ENCODE measurements at regions not wholly inside any gene's neighbourhood (a gene's known extent, or its start where the extent isn't known, plus 50 kb on each side); places are given as distances from the start of the nearest gene placed in this dataset.

GRCh38 chr7:25759286-25759685 is 392.7 kb upstream of the NFE2L3 start:
- no peak overlapping the region for H2BK120ac ChIP-seq (ENCODE audit: low read depth, low read length)
- H2BK15ac ChIP-seq (replicated peaks; ENCODE audit: low read depth): no peak overlapping the region
- no peak overlapping the region for H3K23ac ChIP-seq (ENCODE audit: low read length)
- no peak overlapping the region for H3K56ac ChIP-seq (ENCODE audit: low read length)
- H2BK5ac ChIP-seq (ENCODE audit: low read length): no peak overlapping the region
- H3K27ac ChIP-seq (ENCODE audit: low read depth, low read length): no peak overlapping the region
- H2AK5ac ChIP-seq (ENCODE audit: low read length): no peak overlapping the region
- no peaks in the 10 kb centered on the region for H3K79me1 ChIP-seq (ENCODE audit: low read length)
- no peak overlapping the region for H3K4ac ChIP-seq (ENCODE audit: low read depth, low read length)
- DNase-seq: no peak
- no peak overlapping the region for H3K18ac ChIP-seq (ENCODE audit: low read length)
- no peak overlapping the region for H3K4me2 ChIP-seq (ENCODE audit: low read length)
- peaks cover 4% of the 10 kb centered on the region for H3K4me1 ChIP-seq (ENCODE audit: control insufficient read depth, low read depth, low read length)
- no peaks in the 10 kb centered on the region for H3K27me3 ChIP-seq (ENCODE audit: insufficient read depth, low read length, poor library complexity)
- H4K8ac ChIP-seq (ENCODE audit: low read depth, low read length): no peak overlapping the region
- no peak overlapping the region for H4K5ac ChIP-seq (ENCODE audit: low read length)
- H3K36me3 ChIP-seq (ENCODE audit: control insufficient read depth, insufficient read depth, low read length): no peaks in the 10 kb centered on the region
- no peaks in the 10 kb centered on the region for H3K79me2 ChIP-seq (ENCODE audit: control insufficient read depth, insufficient read depth, low read length)
- H3K4me3 ChIP-seq (ENCODE audit: low read length): no peak overlapping the region
- H3K9ac ChIP-seq (ENCODE audit: low read length): no peak overlapping the region

DNA sequence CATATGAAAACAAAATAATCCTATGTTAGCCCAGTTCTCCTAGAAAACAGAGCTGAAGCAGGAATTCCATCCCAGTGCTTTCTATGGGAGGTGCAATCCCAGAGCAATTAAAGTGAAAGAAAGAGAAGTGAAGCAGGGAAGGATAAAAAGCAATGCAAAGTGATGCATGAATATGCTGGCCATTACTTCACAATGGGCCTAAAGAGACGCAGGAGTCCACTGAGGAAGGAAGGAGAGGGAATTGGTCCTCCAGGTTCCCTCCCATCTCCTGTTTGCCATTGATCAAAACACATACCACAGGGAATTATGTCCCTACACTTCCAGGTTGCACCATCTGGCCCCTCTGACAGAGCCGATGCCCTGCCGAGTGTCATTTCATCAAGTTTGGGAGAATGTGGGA is 392.2 kb upstream of the NFE2L3 start:
- no CpG with 5 or more reads among the region's 3 CpGs for WGBS (ENCODE audit: extremely low coverage, insufficient coverage, low lambda C conversion rate)

DNA sequence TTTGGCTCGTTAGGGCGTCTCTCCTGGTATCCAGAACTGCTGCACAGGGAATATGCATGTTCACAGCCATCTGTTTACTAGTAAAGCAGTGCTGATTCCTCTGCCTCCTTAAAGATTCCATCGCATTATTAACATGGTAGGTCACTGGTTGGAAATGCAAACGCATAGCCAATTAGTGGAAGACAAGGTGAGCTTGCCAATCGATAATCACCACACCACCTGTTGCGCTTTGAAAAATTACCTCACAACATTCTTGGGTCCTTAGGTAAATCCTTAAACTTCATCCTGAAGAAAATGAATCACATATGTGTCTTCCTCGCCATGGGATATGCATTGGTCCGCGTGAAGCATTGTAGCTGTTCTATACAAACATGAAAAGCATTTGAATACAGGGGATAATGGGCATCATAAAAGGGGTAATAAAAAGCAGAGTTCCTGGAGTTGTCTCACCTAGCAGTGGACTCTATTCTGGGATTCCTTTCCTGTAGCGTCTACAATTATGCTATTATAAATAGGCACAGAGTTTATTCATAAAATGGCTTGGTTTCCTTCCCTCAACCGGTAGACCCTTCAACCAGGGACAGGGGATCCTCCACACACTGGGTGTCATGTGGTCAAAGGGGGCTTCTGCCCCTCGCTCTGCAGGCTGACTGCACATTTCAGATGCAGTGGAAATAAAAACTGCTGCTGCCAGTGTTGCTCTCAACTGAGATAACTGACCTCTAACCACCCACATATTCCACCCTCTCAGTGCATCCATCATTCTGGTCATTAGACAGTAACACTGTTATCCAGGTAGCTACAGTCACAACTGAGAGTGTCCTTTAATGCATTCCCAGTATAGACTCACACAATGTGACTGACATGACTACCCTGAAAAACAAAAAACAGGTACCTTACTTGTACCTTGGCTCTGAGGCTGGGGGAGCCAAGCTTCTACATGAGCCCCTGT is 389.2 kb upstream of the NFE2L3 start:
- H3K9ac ChIP-seq (ENCODE audit: low read length): no peak overlapping the region
- no peak overlapping the region for H4K5ac ChIP-seq (ENCODE audit: low read length)
- no peaks in the 10 kb centered on the region for H3K79me2 ChIP-seq (ENCODE audit: control insufficient read depth, insufficient read depth, low read length)
- H3K79me1 ChIP-seq (ENCODE audit: low read length): no peaks in the 10 kb centered on the region
- no peaks in the 10 kb centered on the region for H3K27me3 ChIP-seq (ENCODE audit: insufficient read depth, low read length, poor library complexity)
- H3K4me1 ChIP-seq (ENCODE audit: control insufficient read depth, low read depth, low read length): peaks cover 4% of the 10 kb centered on the region
- no peak overlapping the region for H3K56ac ChIP-seq (ENCODE audit: low read length)
- H3K23ac ChIP-seq (ENCODE audit: low read length): no peak overlapping the region
- no peak overlapping the region for H2BK15ac ChIP-seq (replicated peaks; ENCODE audit: low read depth)
- H2BK5ac ChIP-seq (ENCODE audit: low read length): no peak overlapping the region
- no peaks in the 10 kb centered on the region for H3K36me3 ChIP-seq (ENCODE audit: control insufficient read depth, insufficient read depth, low read length)
- no peak overlapping the region for H3K4me2 ChIP-seq (ENCODE audit: low read length)
- H2BK120ac ChIP-seq (ENCODE audit: low read depth, low read length): no peak overlapping the region
- no peak overlapping the region for H3K4me3 ChIP-seq (ENCODE audit: low read length)
- no peak overlapping the region for H4K8ac ChIP-seq (ENCODE audit: low read depth, low read length)
- no peak for DNase-seq
- H3K4ac ChIP-seq (ENCODE audit: low read depth, low read length): no peak overlapping the region
- no peak overlapping the region for H3K27ac ChIP-seq (ENCODE audit: low read depth, low read length)
- H3K18ac ChIP-seq (ENCODE audit: low read length): no peak overlapping the region
- no peak overlapping the region for H2AK5ac ChIP-seq (ENCODE audit: low read length)
- no CpG with 5 or more reads among the region's 12 CpGs for WGBS (ENCODE audit: extremely low coverage, insufficient coverage, low lambda C conversion rate)

More for the DNA sequence above, 392.2 kb upstream of the NFE2L3 start:
- Histone ChIP-seq H2BK15ac (replicated peaks; ENCODE audit: low read depth) (no peak overlapping the region), H3K4ac (ENCODE audit: low read depth, low read length) (no peak overlapping the region), H3K4me2 (ENCODE audit: low read length) (no peak overlapping the region), H3K27me3 (ENCODE audit: insufficient read depth, low read length, poor library complexity) (no peaks in the 10 kb centered on the region), H3K79me2 (ENCODE audit: control insufficient read depth, insufficient read depth, low read length) (no peaks in the 10 kb centered on the region), H3K4me3 (ENCODE audit: low read length) (no peak overlapping the region), H3K9ac (ENCODE audit: low read length) (no peak overlapping the region), H3K18ac (ENCODE audit: low read length) (no peak overlapping the region), H2BK120ac (ENCODE audit: low read depth, low read length) (no peak overlapping the region), H3K56ac (ENCODE audit: low read length) (no peak overlapping the region), H3K79me1 (ENCODE audit: low read length) (no peaks in the 10 kb centered on the region), H4K8ac (ENCODE audit: low read depth, low read length) (no peak overlapping the region), H3K23ac (ENCODE audit: low read length) (no peak overlapping the region), H3K4me1 (ENCODE audit: control insufficient read depth, low read depth, low read length) (peaks cover 4% of the 10 kb centered on the region), H3K27ac (ENCODE audit: low read depth, low read length) (no peak overlapping the region), H3K36me3 (ENCODE audit: control insufficient read depth, insufficient read depth, low read length) (no peaks in the 10 kb centered on the region), H4K5ac (ENCODE audit: low read length) (no peak overlapping the region), H2AK5ac (ENCODE audit: low read length) (no peak overlapping the region), H2BK5ac (ENCODE audit: low read length) (no peak overlapping the region)
- peak; percentile 27 for DNase-seq

GRCh38 chr7:25763463-25763860 is 388.5 kb upstream of the NFE2L3 start:
- peaks cover 4% of the 10 kb centered on the region for H3K4me1 ChIP-seq (ENCODE audit: control insufficient read depth, low read depth, low read length)
- no peak overlapping the region for H2AK5ac ChIP-seq (ENCODE audit: low read length)
- H3K4ac ChIP-seq (ENCODE audit: low read depth, low read length): no peak overlapping the region
- H3K27ac ChIP-seq (ENCODE audit: low read depth, low read length): no peak overlapping the region
- no peak overlapping the region for H2BK120ac ChIP-seq (ENCODE audit: low read depth, low read length)
- H3K9ac ChIP-seq (ENCODE audit: low read length): no peak overlapping the region
- no peak overlapping the region for H2BK15ac ChIP-seq (replicated peaks; ENCODE audit: low read depth)
- DNase-seq: no peak
- H4K5ac ChIP-seq (ENCODE audit: low read length): no peak overlapping the region
- H3K79me1 ChIP-seq (ENCODE audit: low read length): no peaks in the 10 kb centered on the region
- H4K8ac ChIP-seq (ENCODE audit: low read depth, low read length): no peak overlapping the region
- no peak overlapping the region for H3K18ac ChIP-seq (ENCODE audit: low read length)
- H3K4me3 ChIP-seq (ENCODE audit: low read length): no peak overlapping the region
- WGBS (ENCODE audit: extremely low coverage, insufficient coverage, low lambda C conversion rate): no CpG with 5 or more reads among the region's 3 CpGs
- H3K79me2 ChIP-seq (ENCODE audit: control insufficient read depth, insufficient read depth, low read length): no peaks in the 10 kb centered on the region
- H3K56ac ChIP-seq (ENCODE audit: low read length): no peak overlapping the region
- no peak overlapping the region for H2BK5ac ChIP-seq (ENCODE audit: low read length)
- H3K27me3 ChIP-seq (ENCODE audit: insufficient read depth, low read length, poor library complexity): no peaks in the 10 kb centered on the region
- no peak overlapping the region for H3K23ac ChIP-seq (ENCODE audit: low read length)
- H3K4me2 ChIP-seq (ENCODE audit: low read length): no peak overlapping the region
- H3K36me3 ChIP-seq (ENCODE audit: control insufficient read depth, insufficient read depth, low read length): no peaks in the 10 kb centered on the region

DNA sequence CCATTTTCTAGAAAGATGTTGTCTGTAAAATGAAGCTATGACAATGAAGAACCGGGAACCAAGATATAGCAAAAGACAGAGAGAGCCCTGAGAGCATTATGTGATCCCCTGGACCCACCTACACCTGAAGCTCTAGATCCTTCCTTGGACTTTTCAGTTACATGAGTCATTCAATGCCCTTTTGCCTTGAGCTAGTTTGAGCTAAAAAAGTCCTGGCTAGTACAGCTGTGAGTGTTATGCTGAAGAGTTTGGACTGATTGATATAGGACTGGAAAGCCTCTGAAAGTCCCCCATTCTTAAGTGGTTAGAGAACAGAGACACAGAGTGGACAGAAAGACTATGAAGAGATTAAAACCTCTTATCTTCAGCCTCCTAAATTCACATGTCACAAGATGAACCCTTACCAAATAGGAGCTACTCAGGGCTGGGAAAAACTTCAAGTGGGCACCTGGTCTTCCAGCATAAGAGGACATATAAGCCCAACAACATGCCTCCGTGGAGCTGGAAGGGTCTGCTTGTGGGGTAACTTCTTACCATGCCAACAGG is 386.8 kb upstream of the NFE2L3 start:
- Histone ChIP-seq H3K4me3 (ENCODE audit: low read length) (no peak overlapping the region), H3K36me3 (ENCODE audit: control insufficient read depth, insufficient read depth, low read length) (no peaks in the 10 kb centered on the region), H2BK120ac (ENCODE audit: low read depth, low read length) (no peak overlapping the region), H3K4me1 (ENCODE audit: control insufficient read depth, low read depth, low read length) (no peaks in the 10 kb centered on the region), H4K8ac (ENCODE audit: low read depth, low read length) (no peak overlapping the region), H2AK5ac (ENCODE audit: low read length) (no peak overlapping the region), H3K23ac (ENCODE audit: low read length) (no peak overlapping the region), H2BK5ac (ENCODE audit: low read length) (no peak overlapping the region), H2BK15ac (replicated peaks; ENCODE audit: low read depth) (no peak overlapping the region), H3K79me1 (ENCODE audit: low read length) (no peaks in the 10 kb centered on the region), H3K27ac (ENCODE audit: low read depth, low read length) (no peak overlapping the region), H3K4ac (ENCODE audit: low read depth, low read length) (no peak overlapping the region), H4K5ac (ENCODE audit: low read length) (no peak overlapping the region), H3K79me2 (ENCODE audit: control insufficient read depth, insufficient read depth, low read length) (no peaks in the 10 kb centered on the region), H3K9ac (ENCODE audit: low read length) (no peak overlapping the region), H3K27me3 (ENCODE audit: insufficient read depth, low read length, poor library complexity) (no peaks in the 10 kb centered on the region), H3K4me2 (ENCODE audit: low read length) (no peak overlapping the region), H3K18ac (ENCODE audit: low read length) (no peak overlapping the region), H3K56ac (ENCODE audit: low read length) (no peak overlapping the region)
- no CpG with 5 or more reads among the region's 2 CpGs for WGBS (ENCODE audit: extremely low coverage, insufficient coverage, low lambda C conversion rate)
- DNase-seq: no peak
